Panc1 (cell line): ENCODE measurements at regions not wholly inside any gene's neighbourhood (a gene's known extent, or its start where the extent isn't known, plus 50 kb on each side); places are given as distances from the start of the nearest gene placed in this dataset.

Experiments used
- ATAC-seq: fragments of 200-7000 bp; cut with Tn5 transposase; 2 replicates; pipeline ENCODE4 v1.9.1; 2020; ENCODE audit warnings: mild to moderate bottlenecking, moderate library complexity
- BruUV-seq: library from RNA; stranded (reverse); fragments of 400-500 nt; replicated peaks from 2 replicates; lab custom pipeline; 2021; lab: Mats Ljungman, UMichigan
- CTCF ChIA-PET: fragments of 300-600 bp; sonication (Branson Sonifier 250); formaldehyde crosslinking; loops from one replicate; lab custom pipeline; 2022; ENCODE audit warnings: antibody characterized with exemption; lab: Charles Lee
- POLR2A ChIA-PET: fragments of 300-600 bp; sonication (Branson Sonifier 250); formaldehyde crosslinking; loops from one replicate; lab custom pipeline; 2022; ENCODE audit warnings: antibody characterized with exemption; lab: Charles Lee
- DNase-seq: peaks from one replicate; pipeline ENCODE4 v3.0.0-alpha.2; 2010; ENCODE audit warnings: low read depth, low spot score
- H3K27ac ChIP-seq: 2 replicates; pipeline ENCODE4 v1.5.1; 2011; ENCODE audit warnings: mild to moderate bottlenecking, low read length, inconsistent platforms
- H3K27me3 ChIP-seq: fragments of 200-500 bp; sonication (Bioruptor generic); 2 replicates; pipeline ENCODE4 v1.6.0; 2014; ENCODE audit warnings: low read length, inconsistent platforms; ENCODE audit not compliant: control insufficient read depth, insufficient read depth
- H3K36me3 ChIP-seq: fragments of 200-500 bp; sonication (Bioruptor generic); 2 replicates; pipeline ENCODE4 v1.5.1; 2014; ENCODE audit warnings: inconsistent platforms, mild to moderate bottlenecking, low read length, moderate library complexity; ENCODE audit not compliant: control insufficient read depth, insufficient read depth
- H3K4me1 ChIP-seq: 2 replicates; pipeline ENCODE4 v1.5.1; 2011; ENCODE audit warnings: inconsistent platforms, mild to moderate bottlenecking, low read length, moderate library complexity; ENCODE audit not compliant: control insufficient read depth, insufficient read depth
- H3K4me3 ChIP-seq, 2 experiments: 2 replicates each; pipeline ENCODE4 v1.5.1; 2011 to 2012; ENCODE audit warnings: low read depth in 2 of 2, low read length in 2 of 2, mild to moderate bottlenecking in 2 of 2, inconsistent platforms in 1 of 2, moderate library complexity in 1 of 2
- H3K9me3 ChIP-seq: fragments of 200-500 bp; sonication (Bioruptor generic); 2 replicates; pipeline ENCODE4 v1.5.1; 2014; ENCODE audit warnings: low read depth, mild to moderate bottlenecking, inconsistent platforms, low read length, moderate library complexity; ENCODE audit not compliant: control insufficient read depth, insufficient read depth
- POLR2AphosphoS5 ChIP-seq: IDR thresholded peaks from 2 replicates; pipeline ENCODE4 v1.6.1; 2012; ENCODE audit warnings: mild to moderate bottlenecking, low read depth, low read length, moderate library complexity
- SIN3A ChIP-seq: IDR thresholded peaks from 2 replicates; pipeline ENCODE4 v1.6.1; 2012; ENCODE audit warnings: low read depth, mild to moderate bottlenecking, low read length, moderate library complexity, borderline replicate concordance; ENCODE audit not compliant: insufficient read depth
- TCF7L2 ChIP-seq: IDR thresholded peaks from 2 replicates; pipeline ENCODE4 v1.6.1; 2011; ENCODE audit warnings: mild to moderate bottlenecking, low read depth, low read length, inconsistent platforms
- in situ Hi-C: cut with HindIII; loops from 2 replicates; pipeline ENCODE4 v1.10.0; 2016; ENCODE audit warnings: low sequenced_read_pairs, low pct_unique_long_range_greater_than_20kb
- intact Hi-C: fragments of 100-400 bp; cut with micrococcal nuclease; formaldehyde crosslinking; loops from one replicate; pipeline ENCODE4 v1.10.0; 2022; ENCODE audit not compliant: unreplicated experiment
- TF ChIP-seq, protein P1 (sequence below), 2 experiments: IDR thresholded peaks; 2 replicates each; pipeline ENCODE4 v1.6.1; 2011 to 2012; ENCODE audit warnings: low read depth in 2 of 2, control low read depth in 1 of 2, low read length in 1 of 2, mild to moderate bottlenecking in 1 of 2, moderate library complexity in 1 of 2; ENCODE audit not compliant: insufficient read depth in 1 of 2
- TF ChIP-seq, protein P2 (sequence below): fragments of 450-650 bp; IDR thresholded peaks from 2 replicates; pipeline ENCODE4 v1.5.1; 2017; ENCODE audit warnings: mild to moderate bottlenecking

DNA sequence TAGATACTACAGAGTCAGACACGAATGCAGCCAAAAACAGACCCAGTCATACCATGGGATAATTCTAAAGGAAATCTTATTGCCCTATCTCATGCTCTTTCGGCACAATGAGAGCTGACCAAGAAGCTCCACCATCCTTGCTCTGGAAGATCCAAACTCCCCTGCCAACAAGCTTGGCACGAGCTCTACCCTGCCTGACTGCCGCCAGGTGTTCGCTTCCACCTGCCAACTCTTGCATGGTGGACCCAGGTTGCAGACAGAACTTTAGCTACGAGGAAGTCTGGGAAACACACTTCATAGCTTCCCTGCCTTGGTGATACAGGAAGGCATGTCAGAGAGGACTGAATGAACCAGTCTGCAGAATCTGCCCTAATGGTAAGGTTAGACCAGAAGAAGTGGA lies 355.0 kb downstream of the DRD1 start:
- ChIA-PET CTCF (interaction anchor here (0.6 kb wide), 1 partner anchor 111 kb away, joined by 4 read pairs; no protein-coding TSS in a partner anchor), POLR2A (no interaction called here)
- no peak overlapping the region for H3K4me3 ChIP-seq

DNA sequence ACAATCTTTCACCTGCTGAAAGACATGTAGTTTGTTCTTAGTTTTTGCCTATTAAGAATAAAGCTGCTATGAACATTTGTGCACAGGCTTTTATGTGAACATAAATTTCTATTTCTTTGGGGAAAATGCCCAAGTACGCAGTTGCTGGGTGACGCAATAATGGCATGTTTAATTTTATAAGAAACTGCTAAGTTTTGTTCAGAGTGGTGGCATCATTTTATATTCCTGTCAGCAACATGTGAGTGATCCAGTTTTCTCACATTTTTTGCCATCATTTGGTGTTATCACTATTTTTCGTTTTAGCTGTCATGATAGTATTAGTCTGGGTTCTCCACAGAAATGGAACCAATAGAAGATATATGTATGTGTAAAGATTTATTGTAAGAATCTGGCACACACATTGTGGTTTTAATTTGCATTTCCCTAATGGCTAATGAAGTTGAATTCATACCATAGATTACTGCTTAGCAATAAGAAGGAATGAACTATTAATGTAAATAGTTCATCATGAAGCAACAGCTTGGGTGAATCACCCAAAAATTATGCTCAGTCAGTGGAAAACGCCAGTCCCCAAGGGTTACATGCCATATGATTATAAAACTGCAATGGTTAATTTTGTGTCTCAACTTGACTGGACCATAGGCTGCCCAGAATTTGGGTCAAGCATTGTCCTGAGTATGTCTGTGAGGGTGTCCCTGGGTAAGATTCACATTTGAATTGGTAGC lies 358.6 kb downstream of the MSX2 start:
- Histone ChIP-seq H3K27me3 (no peaks in the 10 kb centered on the region), H3K4me3 (no peak overlapping the region), H3K36me3 (no peaks in the 10 kb centered on the region), H3K9me3 (no peaks in the 10 kb centered on the region), H3K27ac (no peak overlapping the region), H3K4me1 (no peaks in the 10 kb centered on the region)
- POLR2A ChIA-PET = no interaction called here
- in situ Hi-C loops (no loop called here), intact Hi-C loops (no loop called here)
- no TSS peak for BruUV-seq
- CTCF ChIA-PET = no interaction called here
- TF ChIP-seq, protein P1, sequence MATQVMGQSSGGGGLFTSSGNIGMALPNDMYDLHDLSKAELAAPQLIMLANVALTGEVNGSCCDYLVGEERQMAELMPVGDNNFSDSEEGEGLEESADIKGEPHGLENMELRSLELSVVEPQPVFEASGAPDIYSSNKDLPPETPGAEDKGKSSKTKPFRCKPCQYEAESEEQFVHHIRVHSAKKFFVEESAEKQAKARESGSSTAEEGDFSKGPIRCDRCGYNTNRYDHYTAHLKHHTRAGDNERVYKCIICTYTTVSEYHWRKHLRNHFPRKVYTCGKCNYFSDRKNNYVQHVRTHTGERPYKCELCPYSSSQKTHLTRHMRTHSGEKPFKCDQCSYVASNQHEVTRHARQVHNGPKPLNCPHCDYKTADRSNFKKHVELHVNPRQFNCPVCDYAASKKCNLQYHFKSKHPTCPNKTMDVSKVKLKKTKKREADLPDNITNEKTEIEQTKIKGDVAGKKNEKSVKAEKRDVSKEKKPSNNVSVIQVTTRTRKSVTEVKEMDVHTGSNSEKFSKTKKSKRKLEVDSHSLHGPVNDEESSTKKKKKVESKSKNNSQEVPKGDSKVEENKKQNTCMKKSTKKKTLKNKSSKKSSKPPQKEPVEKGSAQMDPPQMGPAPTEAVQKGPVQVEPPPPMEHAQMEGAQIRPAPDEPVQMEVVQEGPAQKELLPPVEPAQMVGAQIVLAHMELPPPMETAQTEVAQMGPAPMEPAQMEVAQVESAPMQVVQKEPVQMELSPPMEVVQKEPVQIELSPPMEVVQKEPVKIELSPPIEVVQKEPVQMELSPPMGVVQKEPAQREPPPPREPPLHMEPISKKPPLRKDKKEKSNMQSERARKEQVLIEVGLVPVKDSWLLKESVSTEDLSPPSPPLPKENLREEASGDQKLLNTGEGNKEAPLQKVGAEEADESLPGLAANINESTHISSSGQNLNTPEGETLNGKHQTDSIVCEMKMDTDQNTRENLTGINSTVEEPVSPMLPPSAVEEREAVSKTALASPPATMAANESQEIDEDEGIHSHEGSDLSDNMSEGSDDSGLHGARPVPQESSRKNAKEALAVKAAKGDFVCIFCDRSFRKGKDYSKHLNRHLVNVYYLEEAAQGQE (IDR thresholded peaks at IDR 0.05; ENCODE audit: insufficient read depth in 1 of 2, low read depth in 2 of 2, low read length in 1 of 2) = no peak
- TF ChIP-seq SIN3A (no peak), TCF7L2 (no peak)
- ATAC-seq (no peak), DNase-seq (no peak)

More for the DNA sequence above, 355.0 kb downstream of the DRD1 start:
- Histone ChIP-seq H3K4me1 (no peaks in the 10 kb centered on the region), H3K27me3 (0 out of 2 replicates have a peak, but pooled peaks cover 3% of the 10 kb centered on the region), H3K36me3 (no peaks in the 10 kb centered on the region), H3K27ac (no peak overlapping the region), H3K9me3 (no peaks in the 10 kb centered on the region)
- no peak for DNase-seq
- in situ Hi-C loops (no loop called here), intact Hi-C loops (no loop called here)
- BruUV-seq = no TSS peak
- ATAC-seq = no peak
- TF ChIP-seq SIN3A = no peak
- TF ChIP-seq, protein P2, sequence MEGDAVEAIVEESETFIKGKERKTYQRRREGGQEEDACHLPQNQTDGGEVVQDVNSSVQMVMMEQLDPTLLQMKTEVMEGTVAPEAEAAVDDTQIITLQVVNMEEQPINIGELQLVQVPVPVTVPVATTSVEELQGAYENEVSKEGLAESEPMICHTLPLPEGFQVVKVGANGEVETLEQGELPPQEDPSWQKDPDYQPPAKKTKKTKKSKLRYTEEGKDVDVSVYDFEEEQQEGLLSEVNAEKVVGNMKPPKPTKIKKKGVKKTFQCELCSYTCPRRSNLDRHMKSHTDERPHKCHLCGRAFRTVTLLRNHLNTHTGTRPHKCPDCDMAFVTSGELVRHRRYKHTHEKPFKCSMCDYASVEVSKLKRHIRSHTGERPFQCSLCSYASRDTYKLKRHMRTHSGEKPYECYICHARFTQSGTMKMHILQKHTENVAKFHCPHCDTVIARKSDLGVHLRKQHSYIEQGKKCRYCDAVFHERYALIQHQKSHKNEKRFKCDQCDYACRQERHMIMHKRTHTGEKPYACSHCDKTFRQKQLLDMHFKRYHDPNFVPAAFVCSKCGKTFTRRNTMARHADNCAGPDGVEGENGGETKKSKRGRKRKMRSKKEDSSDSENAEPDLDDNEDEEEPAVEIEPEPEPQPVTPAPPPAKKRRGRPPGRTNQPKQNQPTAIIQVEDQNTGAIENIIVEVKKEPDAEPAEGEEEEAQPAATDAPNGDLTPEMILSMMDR = no peak
- TF ChIP-seq POLR2AphosphoS5 = no peak
- TF ChIP-seq, protein P1 (IDR thresholded peaks at IDR 0.05; ENCODE audit: insufficient read depth in 1 of 2, low read depth in 2 of 2, low read length in 1 of 2) = no peak
- TF ChIP-seq TCF7L2 = no peak
